ENCODE measurements at regions not wholly inside any gene's neighbourhood (a gene's known extent, or its start where the extent isn't known, plus 50 kb on each side); places are given as distances from the start of the nearest gene placed in this dataset.

DNA sequence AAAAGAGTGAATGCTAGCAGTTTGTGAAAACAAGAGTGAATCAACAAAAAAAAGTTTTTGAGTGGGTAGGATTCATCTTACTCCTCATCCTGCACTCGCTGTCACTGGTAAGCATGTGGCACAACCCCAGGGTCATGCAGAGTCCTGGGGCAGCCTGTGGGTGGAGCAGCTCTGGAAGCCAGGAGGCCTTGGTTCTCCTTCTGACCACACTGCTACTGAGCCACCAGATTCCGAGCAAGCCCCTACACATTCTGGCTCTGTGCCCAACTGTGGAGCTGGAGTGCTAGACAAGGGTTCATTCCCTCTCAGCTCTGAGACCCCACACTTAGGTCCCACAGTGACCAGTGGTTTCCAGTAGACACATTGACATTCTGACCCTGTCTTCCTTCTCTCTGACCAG, 670.6 kb downstream of the BCL11A start:
- TF ChIP-seq, protein P1, sequence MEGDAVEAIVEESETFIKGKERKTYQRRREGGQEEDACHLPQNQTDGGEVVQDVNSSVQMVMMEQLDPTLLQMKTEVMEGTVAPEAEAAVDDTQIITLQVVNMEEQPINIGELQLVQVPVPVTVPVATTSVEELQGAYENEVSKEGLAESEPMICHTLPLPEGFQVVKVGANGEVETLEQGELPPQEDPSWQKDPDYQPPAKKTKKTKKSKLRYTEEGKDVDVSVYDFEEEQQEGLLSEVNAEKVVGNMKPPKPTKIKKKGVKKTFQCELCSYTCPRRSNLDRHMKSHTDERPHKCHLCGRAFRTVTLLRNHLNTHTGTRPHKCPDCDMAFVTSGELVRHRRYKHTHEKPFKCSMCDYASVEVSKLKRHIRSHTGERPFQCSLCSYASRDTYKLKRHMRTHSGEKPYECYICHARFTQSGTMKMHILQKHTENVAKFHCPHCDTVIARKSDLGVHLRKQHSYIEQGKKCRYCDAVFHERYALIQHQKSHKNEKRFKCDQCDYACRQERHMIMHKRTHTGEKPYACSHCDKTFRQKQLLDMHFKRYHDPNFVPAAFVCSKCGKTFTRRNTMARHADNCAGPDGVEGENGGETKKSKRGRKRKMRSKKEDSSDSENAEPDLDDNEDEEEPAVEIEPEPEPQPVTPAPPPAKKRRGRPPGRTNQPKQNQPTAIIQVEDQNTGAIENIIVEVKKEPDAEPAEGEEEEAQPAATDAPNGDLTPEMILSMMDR (IDR thresholded peaks at IDR 0.05), result no peak
- H3K36me3 ChIP-seq, result no peaks in the 10 kb centered on the region
- H3K27ac ChIP-seq, result no peak overlapping the region
- H3K9me3 ChIP-seq, result no peaks in the 10 kb centered on the region
- intact Hi-C loops (cut with DNase I), result no loop called here
- no peaks in the 10 kb centered on the region for H3K4me1 ChIP-seq
- H3K4me3 ChIP-seq, result no peak overlapping the region
- H3K27me3 ChIP-seq (ENCODE audit: low read depth), result no peaks in the 10 kb centered on the region
- ATAC-seq (no peak), DNase-seq (no peak)

DNA sequence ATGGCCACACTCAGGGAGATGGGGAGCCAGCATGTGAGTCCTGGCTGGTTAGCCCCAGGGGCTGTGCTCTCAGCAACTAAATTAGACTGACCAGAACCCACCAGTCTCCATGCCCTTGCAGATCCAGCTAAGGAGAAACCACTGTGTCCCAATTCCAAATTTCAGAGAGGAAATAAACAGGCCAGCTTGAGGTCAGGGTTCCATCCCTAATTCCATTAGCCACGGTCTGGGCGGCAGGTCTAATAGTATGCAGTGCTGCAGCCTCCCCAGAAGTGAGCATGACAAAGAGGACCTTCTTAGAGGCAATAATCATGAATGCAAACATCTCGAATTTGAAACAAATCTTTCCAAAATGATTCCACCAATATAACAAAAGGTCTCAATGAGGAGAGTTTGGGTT, 671.2 kb downstream of the BCL11A start:
- Histone ChIP-seq H3K4me3 (no peak overlapping the region), H3K27ac (no peak overlapping the region), H3K9me3 (no peaks in the 10 kb centered on the region), H3K27me3 (ENCODE audit: low read depth) (no peaks in the 10 kb centered on the region), H3K36me3 (no peaks in the 10 kb centered on the region), H3K4me1 (no peaks in the 10 kb centered on the region)
- TF ChIP-seq, protein P1 (IDR thresholded peaks at IDR 0.05), result no peak
- ATAC-seq, result no peak
- DNase-seq, result no peak
- intact Hi-C loops (cut with DNase I), result no loop called here

DNA sequence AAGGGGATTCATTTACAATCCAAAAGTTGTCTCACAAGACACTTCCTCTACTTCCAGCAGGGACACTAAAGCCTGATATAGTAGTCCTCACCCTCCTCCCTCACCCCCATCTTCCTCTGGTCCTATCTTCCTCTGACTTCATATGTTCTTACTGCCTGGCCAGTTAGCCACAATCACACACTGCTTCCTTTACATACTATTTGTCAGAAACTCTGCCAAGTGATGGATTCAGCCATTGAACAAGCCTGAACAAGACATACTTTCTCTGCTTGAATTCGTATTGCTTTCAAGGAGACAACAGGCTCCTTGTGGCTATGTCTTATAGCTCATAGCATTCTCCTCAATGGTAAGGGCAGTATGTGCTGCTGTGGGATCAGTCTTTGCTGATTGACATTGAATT, 672.2 kb downstream of the BCL11A start:
- H3K4me1 ChIP-seq, result no peaks in the 10 kb centered on the region
- H3K9me3 ChIP-seq, result no peaks in the 10 kb centered on the region
- ATAC-seq, result no peak
- H3K4me3 ChIP-seq, result no peak overlapping the region
- intact Hi-C loops (cut with DNase I), result no loop called here
- TF ChIP-seq, protein P1 (IDR thresholded peaks at IDR 0.05), result no peak
- H3K27ac ChIP-seq, result no peak overlapping the region
- no peaks in the 10 kb centered on the region for H3K27me3 ChIP-seq (ENCODE audit: low read depth)
- no peak for DNase-seq
- H3K36me3 ChIP-seq, result no peaks in the 10 kb centered on the region

DNA sequence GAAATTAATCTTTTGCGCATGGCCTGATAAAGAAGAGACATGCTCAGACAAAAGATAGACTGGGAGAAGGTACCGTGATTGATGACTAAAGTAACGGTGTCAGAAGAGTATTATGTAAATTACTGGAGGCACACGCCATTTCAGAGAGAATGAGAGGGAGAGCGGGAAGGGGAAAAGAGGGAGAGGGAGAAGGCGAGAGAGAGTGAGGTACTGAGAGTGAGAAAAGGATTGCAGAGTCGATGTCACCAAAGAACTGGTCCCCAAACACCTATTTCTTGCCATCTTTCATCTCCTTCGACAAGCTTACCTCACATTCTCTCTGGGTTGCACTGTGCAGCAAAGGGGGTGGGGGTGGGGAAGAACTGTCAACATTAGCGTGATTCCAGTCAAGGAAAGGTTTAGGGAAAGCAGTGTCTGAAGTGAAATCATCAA, 673.7 kb downstream of the BCL11A start:
- H3K4me3 ChIP-seq, result no peak overlapping the region
- intact Hi-C loops (cut with DNase I), result no loop called here
- H3K4me1 ChIP-seq, result no peaks in the 10 kb centered on the region
- H3K9me3 ChIP-seq, result no peaks in the 10 kb centered on the region
- TF ChIP-seq, protein P1 (IDR thresholded peaks at IDR 0.05), result no peak
- no peak for DNase-seq
- no peaks in the 10 kb centered on the region for H3K27me3 ChIP-seq (ENCODE audit: low read depth)
- no peak for ATAC-seq
- no peak overlapping the region for H3K27ac ChIP-seq
- H3K36me3 ChIP-seq, result no peaks in the 10 kb centered on the region

DNA sequence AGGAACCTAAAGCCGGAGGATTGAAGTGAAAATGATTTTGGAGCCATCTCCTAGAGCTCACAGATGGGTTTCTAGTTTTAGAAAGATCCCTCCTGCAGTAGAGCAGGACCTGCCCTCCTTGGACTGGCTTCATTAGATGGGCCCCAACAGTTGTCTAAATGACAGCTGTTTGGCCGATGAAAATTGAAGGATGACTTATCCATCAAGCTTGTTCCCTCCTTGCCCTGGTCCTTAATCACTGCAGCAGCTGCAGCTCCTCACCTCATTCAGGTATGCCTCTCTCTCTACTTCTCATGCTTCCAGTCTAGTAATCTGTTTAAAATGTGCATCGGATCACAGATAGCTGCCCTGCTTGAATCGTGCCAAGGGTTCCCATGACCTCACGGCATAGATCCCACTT, 677.6 kb downstream of the BCL11A start:
- no peaks in the 10 kb centered on the region for H3K27me3 ChIP-seq (ENCODE audit: low read depth)
- no peak overlapping the region for H3K4me3 ChIP-seq
- H3K27ac ChIP-seq, result no peak overlapping the region
- intact Hi-C loops (cut with DNase I), result no loop called here
- H3K9me3 ChIP-seq, result no peaks in the 10 kb centered on the region
- DNase-seq, result no peak
- no peaks in the 10 kb centered on the region for H3K4me1 ChIP-seq
- no peaks in the 10 kb centered on the region for H3K36me3 ChIP-seq
- TF ChIP-seq, protein P1 (IDR thresholded peaks at IDR 0.05), result no peak
- ATAC-seq, result no peak
